Parathyroid adenoma (tissue), 2 donors: ENCODE measurements at regions not wholly inside any gene's neighbourhood (a gene's known extent, or its start where the extent isn't known, plus 50 kb on each side); places are given as distances from the start of the nearest gene placed in this dataset.

Experiments used
- H2AFZ ChIP-seq: fragments of 300-600 bp; sonication (generic); one replicate; pipeline ENCODE4 v1.7.0; 2017; ENCODE audit warnings: antibody characterized with exemption, mild to moderate bottlenecking
- H3K27ac ChIP-seq: fragments of 300-600 bp; sonication (generic); one replicate; pipeline ENCODE4 v1.7.0; 2017
- H3K27me3 ChIP-seq: fragments of 300-600 bp; sonication (generic); one replicate; pipeline ENCODE4 v1.7.0; 2017; ENCODE audit warnings: low read length; ENCODE audit not compliant: control insufficient read depth, insufficient read depth
- H3K36me3 ChIP-seq: fragments of 300-600 bp; sonication (generic); one replicate; pipeline ENCODE4 v1.7.0; 2017; ENCODE audit warnings: low read length; ENCODE audit not compliant: control insufficient read depth, insufficient read depth
- H3K4me1 ChIP-seq: fragments of 300-600 bp; sonication (generic); one replicate; pipeline ENCODE4 v1.7.0; 2017; ENCODE audit warnings: control low read depth
- H3K4me2 ChIP-seq: fragments of 300-600 bp; sonication (generic); one replicate; pipeline ENCODE4 v1.7.0; 2017; ENCODE audit warnings: low read length
- H3K4me3 ChIP-seq: fragments of 300-600 bp; sonication (generic); one replicate; pipeline ENCODE4 v1.7.0; 2017; ENCODE audit warnings: low read depth, low read length
- H3K79me2 ChIP-seq: fragments of 300-600 bp; sonication (generic); one replicate; pipeline ENCODE4 v1.7.0; 2017; ENCODE audit warnings: control low read depth
- H3K9ac ChIP-seq: fragments of 300-600 bp; sonication (generic); one replicate; pipeline ENCODE4 v1.7.0; 2017; ENCODE audit warnings: mild to moderate bottlenecking
- H3K9me3 ChIP-seq: fragments of 300-600 bp; sonication (generic); one replicate; pipeline ENCODE4 v1.7.0; 2017; ENCODE audit warnings: low read length; ENCODE audit not compliant: control insufficient read depth
- CTCF ChIP-seq: fragments of 300-600 bp; sonication (generic); IDR thresholded peaks from one replicate; pipeline ENCODE4 v1.7.0; 2017; ENCODE audit warnings: antibody characterized with exemption, mild to moderate bottlenecking
- donor health status: primary hyperparathyroidism.

DNA sequence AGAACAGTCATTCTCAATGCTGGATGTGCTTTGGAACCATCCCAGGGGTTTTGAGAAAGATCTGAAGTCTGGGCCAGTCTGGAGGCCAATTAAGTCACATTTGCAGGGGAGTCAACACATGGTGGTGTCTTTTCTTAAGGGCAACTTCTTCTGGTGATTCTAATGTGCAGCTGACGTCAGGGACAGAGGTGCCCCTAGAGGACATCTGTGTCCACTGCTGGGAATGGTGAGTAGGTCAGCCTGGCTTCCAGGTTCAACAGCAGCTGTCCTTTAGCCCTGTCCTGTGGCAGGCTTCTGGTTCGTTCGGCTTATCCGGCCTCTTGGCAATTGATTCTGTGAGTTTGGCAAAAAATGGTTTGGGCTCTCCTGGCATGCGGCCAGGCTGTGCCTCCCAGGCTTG lies 269.7 kb upstream of the HABP2 start:
- no peak for TF ChIP-seq CTCF
- no peak overlapping the region for H3K4me2 ChIP-seq
- H3K79me2 ChIP-seq: no peaks in the 10 kb centered on the region
- H2AFZ ChIP-seq: no peak overlapping the region
- no peaks in the 10 kb centered on the region for H3K4me1 ChIP-seq
- H3K27ac ChIP-seq: no peak overlapping the region
- no peaks in the 10 kb centered on the region for H3K9me3 ChIP-seq
- no peak overlapping the region for H3K4me3 ChIP-seq
- H3K9ac ChIP-seq: no peak overlapping the region
- no peaks in the 10 kb centered on the region for H3K27me3 ChIP-seq
- H3K36me3 ChIP-seq: no peaks in the 10 kb centered on the region

DNA sequence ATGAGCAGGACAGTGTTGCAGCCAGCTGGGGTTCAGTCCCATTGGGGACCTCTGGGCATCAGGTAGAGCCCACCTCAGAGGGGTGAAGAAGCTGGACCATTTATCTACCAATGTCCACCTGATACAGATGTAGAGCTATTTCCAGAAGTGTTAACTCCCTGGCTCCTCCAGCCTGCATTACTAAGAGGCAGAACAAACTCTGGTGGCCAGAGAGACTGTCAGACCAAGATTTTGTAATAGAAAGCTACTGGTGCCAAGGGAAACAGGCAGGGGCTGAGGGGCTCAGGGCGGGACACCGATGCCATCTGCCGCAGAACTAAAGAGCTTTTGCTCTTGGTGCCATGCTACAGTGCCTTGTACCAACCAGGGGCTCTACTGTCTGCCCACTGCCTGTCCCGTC lies 268.2 kb upstream of the HABP2 start:
- no peak overlapping the region for H3K9ac ChIP-seq
- no peak overlapping the region for H2AFZ ChIP-seq
- TF ChIP-seq CTCF: no peak
- no peaks in the 10 kb centered on the region for H3K36me3 ChIP-seq
- H3K9me3 ChIP-seq: no peaks in the 10 kb centered on the region
- no peaks in the 10 kb centered on the region for H3K27me3 ChIP-seq
- no peaks in the 10 kb centered on the region for H3K79me2 ChIP-seq
- H3K4me2 ChIP-seq: no peak overlapping the region
- H3K27ac ChIP-seq: no peak overlapping the region
- H3K4me1 ChIP-seq: no peaks in the 10 kb centered on the region
- no peak overlapping the region for H3K4me3 ChIP-seq

GRCh38 chr10:113285305-113285704 lies 267.5 kb upstream of the HABP2 start:
- Histone ChIP-seq H3K27ac (no peak overlapping the region), H2AFZ (no peak overlapping the region), H3K4me2 (no peak overlapping the region), H3K9ac (no peak overlapping the region), H3K79me2 (no peaks in the 10 kb centered on the region), H3K27me3 (no peaks in the 10 kb centered on the region), H3K36me3 (no peaks in the 10 kb centered on the region), H3K4me1 (no peaks in the 10 kb centered on the region), H3K4me3 (no peak overlapping the region), H3K9me3 (no peaks in the 10 kb centered on the region)
- no peak for TF ChIP-seq CTCF

DNA sequence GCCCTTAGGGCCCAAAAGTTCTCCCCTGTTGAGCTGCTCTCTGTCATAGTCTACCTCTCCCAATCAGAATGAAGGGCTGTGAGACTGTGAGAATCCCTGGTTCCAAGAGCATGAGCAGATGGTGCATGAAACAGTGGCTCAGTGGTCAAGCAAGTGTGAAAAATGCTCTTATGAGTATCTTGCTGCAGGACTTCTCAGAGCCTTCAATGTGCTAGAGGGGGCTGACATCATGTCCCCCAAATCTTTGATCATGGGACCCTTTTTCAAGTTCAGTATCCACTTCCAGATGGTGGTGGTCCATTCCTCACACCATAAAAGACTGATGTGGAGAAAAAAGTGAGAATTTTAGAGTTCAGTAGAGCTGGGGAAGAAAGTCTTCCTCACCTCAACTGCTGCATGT lies 265.3 kb upstream of the HABP2 start:
- no peak overlapping the region for H3K4me2 ChIP-seq
- H3K9me3 ChIP-seq: no peaks in the 10 kb centered on the region

More for the DNA sequence above, 265.3 kb upstream of the HABP2 start:
- H3K4me3 ChIP-seq: no peak overlapping the region
- no peak overlapping the region for H2AFZ ChIP-seq
- H3K27me3 ChIP-seq: no peaks in the 10 kb centered on the region
- no peak overlapping the region for H3K9ac ChIP-seq
- no peak overlapping the region for H3K27ac ChIP-seq
- TF ChIP-seq CTCF: no peak
- no peaks in the 10 kb centered on the region for H3K36me3 ChIP-seq
- no peaks in the 10 kb centered on the region for H3K4me1 ChIP-seq
- H3K79me2 ChIP-seq: no peaks in the 10 kb centered on the region
